H9 (cell line): ENCODE measurements at regions not wholly inside any gene's neighbourhood (a gene's known extent, or its start where the extent isn't known, plus 50 kb on each side); places are given as distances from the start of the nearest gene placed in this dataset.

Experiments used
- DNase-seq: peaks from one replicate; pipeline ENCODE4 v3.0.0-alpha.2; 2017
- H2AFZ ChIP-seq: one replicate; pipeline ENCODE4 v1.6.1; 2013; ENCODE audit warnings: mild to moderate bottlenecking, low read length, control low read depth, moderate library complexity
- H2AK5ac ChIP-seq: 2 replicates; pipeline ENCODE4 v1.6.1; 2013; ENCODE audit warnings: low read length, control low read depth, mixed read lengths; ENCODE audit not compliant: insufficient read length
- H2BK120ac ChIP-seq: one replicate; pipeline ENCODE4 v1.6.1; 2013; ENCODE audit warnings: low read depth, mild to moderate bottlenecking, low read length, control low read depth, inconsistent platforms; ENCODE audit not compliant: poor library complexity, severe bottlenecking
- H2BK12ac ChIP-seq: 2 replicates; pipeline ENCODE4 v1.6.1; 2013; ENCODE audit warnings: low read length, control low read depth, mixed read lengths, low read depth; ENCODE audit not compliant: insufficient read length
- H2BK15ac ChIP-seq: 2 replicates; pipeline ENCODE4 v1.6.1; 2013; ENCODE audit warnings: low read depth, low read length, control low read depth
- H2BK20ac ChIP-seq: one replicate; pipeline ENCODE4 v1.6.1; 2013; ENCODE audit warnings: low read depth, mild to moderate bottlenecking, low read length, control low read depth, inconsistent platforms; ENCODE audit not compliant: poor library complexity, severe bottlenecking
- H2BK5ac ChIP-seq: 2 replicates; pipeline ENCODE4 v1.6.1; 2013; ENCODE audit warnings: low read length, control low read depth, mixed read lengths; ENCODE audit not compliant: insufficient read length
- H3K14ac ChIP-seq: 2 replicates; pipeline ENCODE4 v1.6.1; 2013; ENCODE audit warnings: low read length, control low read depth; ENCODE audit not compliant: insufficient read depth
- H3K18ac ChIP-seq: 2 replicates; pipeline ENCODE4 v1.6.1; 2013; ENCODE audit warnings: low read depth, mild to moderate bottlenecking, mixed read lengths, low read length, control low read depth; ENCODE audit not compliant: insufficient read length
- H3K23ac ChIP-seq: 2 replicates; pipeline ENCODE4 v1.6.1; 2013; ENCODE audit warnings: low read length, control low read depth, mixed read lengths, low read depth; ENCODE audit not compliant: insufficient read length
- H3K23me2 ChIP-seq: 2 replicates; pipeline ENCODE4 v1.6.1; 2013; ENCODE audit warnings: low read depth, mild to moderate bottlenecking, mixed read lengths, low read length, control low read depth; ENCODE audit not compliant: insufficient read length, poor library complexity, severe bottlenecking
- H3K27ac ChIP-seq: 2 replicates; pipeline ENCODE4 v1.5.1; 2013; ENCODE audit warnings: low read length, control low read depth, mixed read lengths, low read depth; ENCODE audit not compliant: insufficient read length
- H3K27me3 ChIP-seq: 2 replicates; pipeline ENCODE4 v1.6.1; 2013; ENCODE audit warnings: low read length, control low read depth, inconsistent platforms; ENCODE audit not compliant: insufficient read depth
- H3K4ac ChIP-seq: 2 replicates; pipeline ENCODE4 v1.6.1; 2013; ENCODE audit warnings: low read depth, mild to moderate bottlenecking, control low read depth, inconsistent platforms, low read length, moderate library complexity
- H3K4me1 ChIP-seq: 2 replicates; pipeline ENCODE4 v1.6.1; 2013; ENCODE audit warnings: low read length, control low read depth, inconsistent platforms; ENCODE audit not compliant: insufficient read depth
- H3K4me2 ChIP-seq: 2 replicates; pipeline ENCODE4 v1.6.1; 2013; ENCODE audit warnings: low read length, control low read depth, mixed read lengths; ENCODE audit not compliant: insufficient read length, insufficient read depth
- H3K56ac ChIP-seq: 2 replicates; pipeline ENCODE4 v1.6.1; 2013; ENCODE audit warnings: low read depth, mild to moderate bottlenecking, mixed read lengths, low read length, control low read depth; ENCODE audit not compliant: insufficient read length
- H3K79me1 ChIP-seq: 2 replicates; pipeline ENCODE4 v1.6.1; 2013; ENCODE audit warnings: low read depth, mild to moderate bottlenecking, moderate library complexity, low read length, control low read depth, inconsistent platforms; ENCODE audit not compliant: insufficient read depth, poor library complexity, severe bottlenecking
- H3K79me2 ChIP-seq: 2 replicates; pipeline ENCODE4 v1.6.1; 2013; ENCODE audit warnings: low read length, control low read depth, inconsistent platforms; ENCODE audit not compliant: insufficient read depth
- H3K9ac ChIP-seq: 2 replicates; pipeline ENCODE4 v1.6.1; 2013; ENCODE audit warnings: low read length, control low read depth, mixed read lengths; ENCODE audit not compliant: insufficient read length; ENCODE audit errors: extremely low read depth
- H3K9me3 ChIP-seq: one replicate; pipeline ENCODE4 v1.6.1; 2013; ENCODE audit warnings: low read depth, low read length, inconsistent platforms; ENCODE audit not compliant: control insufficient read depth
- H3T11ph ChIP-seq: one replicate; pipeline ENCODE4 v1.6.1; 2013; ENCODE audit warnings: mild to moderate bottlenecking, low read length, control low read depth, inconsistent platforms
- H4K20me1 ChIP-seq: one replicate; pipeline ENCODE4 v1.6.1; 2013; ENCODE audit not compliant: control insufficient read depth, insufficient read length, insufficient read depth
- H4K5ac ChIP-seq: 2 replicates; pipeline ENCODE4 v1.6.1; 2013; ENCODE audit warnings: low read depth, mild to moderate bottlenecking, mixed read lengths, low read length, control low read depth; ENCODE audit not compliant: insufficient read length
- H4K8ac ChIP-seq: replicated peaks from 2 replicates; pipeline ENCODE4 v1.6.1; 2013; ENCODE audit warnings: low read length, control low read depth, mixed read lengths, low read depth; ENCODE audit not compliant: insufficient read length
- H4K91ac ChIP-seq: 2 replicates; pipeline ENCODE4 v1.6.1; 2013; ENCODE audit warnings: low read depth, mild to moderate bottlenecking, moderate library complexity, mixed read lengths, low read length, control low read depth; ENCODE audit not compliant: insufficient read length
- H3K27ac Mint-ChIP-seq, 3 experiments: 2 replicates in 2 of 3; 3 replicates in 1 of 3; pipeline ENCODE4 v1.8.0; 2020 to 2021; ENCODE audit warnings: mixed read lengths in 3 of 3, mild to moderate bottlenecking in 1 of 3, moderate library complexity in 1 of 3
- H3K27me3 Mint-ChIP-seq: 2 replicates; pipeline ENCODE4 v1.8.0; 2021; ENCODE audit warnings: low read depth, mild to moderate bottlenecking, moderate library complexity, mixed read lengths
- H3K36me3 Mint-ChIP-seq, 3 experiments: 2 replicates in 2 of 3; 3 replicates in 1 of 3; pipeline ENCODE4 v1.8.0; 2020 to 2021; ENCODE audit warnings: low read depth in 3 of 3, mixed read lengths in 3 of 3; ENCODE audit not compliant: insufficient read depth in 1 of 3
- H3K4me1 Mint-ChIP-seq, 2 experiments: 2 replicates each; pipeline ENCODE4 v1.8.0; 2020; ENCODE audit warnings: mixed read lengths in 2 of 2
- H3K4me3 Mint-ChIP-seq, 2 experiments: 2 replicates in 1 of 2; 3 replicates in 1 of 2; pipeline ENCODE4 v1.8.0; 2020 to 2021; ENCODE audit warnings: mild to moderate bottlenecking in 2 of 2, mixed read lengths in 2 of 2, moderate library complexity in 1 of 2
- H3K9me3 Mint-ChIP-seq, 2 experiments: 2 replicates in 1 of 2; 3 replicates in 1 of 2; pipeline ENCODE4 v1.8.0; 2020; ENCODE audit warnings: mild to moderate bottlenecking in 2 of 2, mixed read lengths in 2 of 2, moderate library complexity in 1 of 2
- CTCF ChIP-seq: fragments of 200-600 bp; sonication (generic); conservative IDR thresholded peaks from 3 replicates; pipeline ENCODE4 v1.8.0; 2021; ENCODE audit warnings: antibody characterized with exemption, mild to moderate bottlenecking
- WGBS: extraction: QIAGEN DNeasy Blood & Tissue Kit; methylation state at CpG from one replicate; pipeline ENCODE4 v1.1.7; 2013; ENCODE audit warnings: missing lambda C conversion rate, low lambda C conversion rate, mixed read lengths; ENCODE audit not compliant: insufficient read length; ENCODE audit errors: extremely low coverage; 5-methylcytosine and 5-hydroxymethylcytosine counted together

- Histone ChIP-seq H2BK5ac (no peak overlapping the region), H2BK12ac (no peak overlapping the region), H2AFZ (no peak overlapping the region), H3K27ac (no peak overlapping the region), H3K56ac (no peak overlapping the region), H2AK5ac (no peak overlapping the region), H3T11ph (no peak overlapping the region), H3K4me2 (no peak overlapping the region), H3K27me3 (no peaks in the 10 kb centered on the region), H3K14ac (no peak overlapping the region), H3K4me1 (no peaks in the 10 kb centered on the region), H3K79me2 (no peaks in the 10 kb centered on the region), H2BK15ac (no peak overlapping the region), H4K20me1 (no peaks in the 10 kb centered on the region), H2BK20ac (no peak overlapping the region), H3K9ac (no peak overlapping the region), H4K8ac (no peak overlapping the region), H4K5ac (no peak overlapping the region), H3K18ac (no peak overlapping the region), H3K79me1 (no peaks in the 10 kb centered on the region), H3K23ac (no peak overlapping the region), H3K23me2 (no peaks in the 10 kb centered on the region), H4K91ac (no peak overlapping the region), H3K9me3 (no peaks in the 10 kb centered on the region), H2BK120ac (no peak overlapping the region), H3K4ac (no peak overlapping the region)
- Mint-ChIP-seq H3K27ac (no peak overlapping the region; a peak in 1 of 7 replicates), H3K36me3 (no peaks in the 10 kb centered on the region; a peak in 1 of 7 replicates), H3K4me3 (no peak overlapping the region), H3K9me3 (no peaks in the 10 kb centered on the region; a peak in 1 of 5 replicates), H3K4me1 (peaks cover 5 to 11% of the 10 kb centered on the region in 2 experiments), H3K27me3 (no peaks in the 10 kb centered on the region)
- no CpG with 5 or more reads among the region's 2 CpGs for WGBS
- TF ChIP-seq CTCF: no peak
- no peak for DNase-seq
Measured at GRCh38 chr1:69269491-69269890, 298.2 kb upstream of the LRRC7 start.
